ENCODE measurements at regions not wholly inside any gene's neighbourhood (a gene's known extent, or its start where the extent isn't known, plus 50 kb on each side); places are given as distances from the start of the nearest gene placed in this dataset.

DNA sequence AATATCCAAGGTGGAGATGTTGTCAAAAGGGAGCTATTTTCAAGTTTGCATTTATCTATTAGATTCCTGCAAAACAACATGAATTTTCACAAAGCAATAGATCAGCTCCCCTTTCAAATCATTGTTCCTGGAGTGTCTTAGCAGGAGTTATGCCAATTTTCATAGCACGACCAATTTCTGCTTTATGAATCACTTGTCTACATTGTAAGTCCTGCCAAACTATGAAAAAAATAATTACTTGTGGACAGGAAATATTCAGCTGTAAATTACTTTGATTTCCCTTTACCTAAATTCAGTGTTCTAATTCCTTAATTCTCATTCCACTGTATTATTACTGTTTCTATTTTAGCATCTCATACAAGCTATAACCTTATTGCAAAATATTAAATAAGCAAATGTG is 1289.6 kb downstream of the NSUN3 start:
- H3K27ac ChIP-seq (ENCODE audit: control insufficient read depth, insufficient read depth, low read length) = no peak overlapping the region
- FAIRE-seq (no peak), DNase-seq (ENCODE audit: low read depth, low spot score) (no peak)
- H3K9me3 ChIP-seq (ENCODE audit: control insufficient read depth, low read depth, low read length) = no peaks in the 10 kb centered on the region
- H3K4me2 ChIP-seq (ENCODE audit: control insufficient read depth, extremely low read depth, insufficient read depth, low read depth, low read length) = no peak overlapping the region
- no peaks in the 10 kb centered on the region for H3K4me1 ChIP-seq (ENCODE audit: control insufficient read depth, extremely low read depth, insufficient read depth, low read length)
- no peak overlapping the region for H3K4me3 ChIP-seq (ENCODE audit: control insufficient read depth in 2 of 3, extremely low read depth in 1 of 3, insufficient read depth in 2 of 3, low read depth in 1 of 3, low read length in 3 of 3)
- no peaks in the 10 kb centered on the region for H4K20me1 ChIP-seq (ENCODE audit: control insufficient read depth, extremely low read depth, insufficient read depth, low read length)
- H3K27me3 ChIP-seq (ENCODE audit: control insufficient read depth, extremely low read depth, insufficient read depth, low read length) = no peaks in the 10 kb centered on the region
- no peak overlapping the region for H3K9ac ChIP-seq (ENCODE audit: control insufficient read depth, extremely low read depth, insufficient read depth, low read length)
- no peaks in the 10 kb centered on the region for H3K79me2 ChIP-seq (ENCODE audit: control insufficient read depth, insufficient read depth, low read length)
- dilution Hi-C loops (cut with MboI; ENCODE audit: extremely low pct_ligation_motif_present, low sequenced_read_pairs) = no loop called here
- no peaks in the 10 kb centered on the region for H3K36me3 ChIP-seq (ENCODE audit: control insufficient read depth in 2 of 2, extremely low read depth in 1 of 2, insufficient read depth in 2 of 2, low read length in 2 of 2)
- no peaks in the 10 kb centered on the region for H3K9me1 ChIP-seq (ENCODE audit: control insufficient read depth, extremely low read depth, insufficient read depth, low read length)
- H2AFZ ChIP-seq (ENCODE audit: control insufficient read depth, low read length) = no peak overlapping the region
- no peak for TF ChIP-seq CTCF (optimal IDR thresholded peaks at IDR 0.05 in 1 of 3, IDR thresholded peaks at IDR 0.05 in 1 of 3, conservative IDR thresholded peaks at IDR 0.05 in 1 of 3; ENCODE audit: extremely low read depth in 1 of 3, insufficient read depth in 2 of 3, low read length in 3 of 3)
- TF ChIP-seq EZH2 (IDR thresholded peaks at IDR 0.05; ENCODE audit: low read length) = no peak

- no peak for DNase-seq (ENCODE audit: low read depth, low spot score)
- H3K36me3 ChIP-seq (ENCODE audit: control insufficient read depth in 2 of 2, extremely low read depth in 1 of 2, insufficient read depth in 2 of 2, low read length in 2 of 2) = no peaks in the 10 kb centered on the region
- TF ChIP-seq EZH2 (IDR thresholded peaks at IDR 0.05; ENCODE audit: low read length) (no peak), CTCF (optimal IDR thresholded peaks at IDR 0.05 in 1 of 3, IDR thresholded peaks at IDR 0.05 in 1 of 3, conservative IDR thresholded peaks at IDR 0.05 in 1 of 3; ENCODE audit: extremely low read depth in 1 of 3, insufficient read depth in 2 of 3, low read length in 3 of 3) (no peak)
Measured at GRCh38 chr3:95354489-95354888, 1291.6 kb downstream of the NSUN3 start.

More at GRCh38 chr3:95354489-95354888, 1291.6 kb downstream of the NSUN3 start:
- Histone ChIP-seq H3K4me2 (ENCODE audit: control insufficient read depth, extremely low read depth, insufficient read depth, low read depth, low read length) (no peak overlapping the region), H3K79me2 (ENCODE audit: control insufficient read depth, insufficient read depth, low read length) (no peaks in the 10 kb centered on the region), H3K27ac (ENCODE audit: control insufficient read depth, insufficient read depth, low read length) (no peak overlapping the region), H3K9me1 (ENCODE audit: control insufficient read depth, extremely low read depth, insufficient read depth, low read length) (no peaks in the 10 kb centered on the region), H3K4me3 (ENCODE audit: control insufficient read depth in 2 of 3, extremely low read depth in 1 of 3, insufficient read depth in 2 of 3, low read depth in 1 of 3, low read length in 3 of 3) (no peak overlapping the region), H4K20me1 (ENCODE audit: control insufficient read depth, extremely low read depth, insufficient read depth, low read length) (no peaks in the 10 kb centered on the region), H3K27me3 (ENCODE audit: control insufficient read depth, extremely low read depth, insufficient read depth, low read length) (no peaks in the 10 kb centered on the region), H2AFZ (ENCODE audit: control insufficient read depth, low read length) (no peak overlapping the region), H3K9me3 (ENCODE audit: control insufficient read depth, low read depth, low read length) (no peaks in the 10 kb centered on the region), H3K9ac (ENCODE audit: control insufficient read depth, extremely low read depth, insufficient read depth, low read length) (no peak overlapping the region), H3K4me1 (ENCODE audit: control insufficient read depth, extremely low read depth, insufficient read depth, low read length) (no peaks in the 10 kb centered on the region)
- dilution Hi-C loops (cut with MboI; ENCODE audit: extremely low pct_ligation_motif_present, low sequenced_read_pairs) = no loop called here
- FAIRE-seq = no peak

Measured in keratinocyte (primary cell).